Endothelial cell of umbilical vein (primary cell): ENCODE measurements at regions not wholly inside any gene's neighbourhood (a gene's known extent, or its start where the extent isn't known, plus 50 kb on each side); places are given as distances from the start of the nearest gene placed in this dataset.

ENCODE experiments used
- BruUV-seq: library from RNA; stranded (reverse); fragments of 400-500 nt; replicated peaks from 2 replicates; lab custom pipeline; 2021; lab: Mats Ljungman, UMichigan
- CTCF ChIA-PET: fragments of 300-600, 350-600 bp; sonication (Branson Sonifier 250); formaldehyde crosslinking; loops from one replicate; lab custom pipeline; 2021; ENCODE audit warnings: antibody characterized with exemption, inconsistent platforms; lab: Charles Lee
- POLR2A ChIA-PET: fragments of 300-600, 350-600 bp; sonication (Branson Sonifier 250); formaldehyde crosslinking; loops from one replicate; lab custom pipeline; 2021; ENCODE audit warnings: antibody characterized with exemption, inconsistent platforms; lab: Charles Lee
- DNase-seq: peaks from one replicate; pipeline ENCODE4 v3.0.0-alpha.2; 2011; ENCODE audit warnings: low read depth, low spot score
- FAIRE-seq: peaks from 2 replicates; lab custom pipeline; 2011; peaks lifted over from hg19 to GRCh38; lab: Jason Lieb, UNC
- H2AFZ ChIP-seq: 2 replicates; pipeline ENCODE4 v1.6.0; 2012; ENCODE audit warnings: low read depth, low read length, control low read depth, inconsistent platforms
- H3K27ac ChIP-seq: 2 replicates; pipeline ENCODE4 v1.5.1; 2011; ENCODE audit warnings: low read depth, mild to moderate bottlenecking, control low read depth, low read length, moderate library complexity; ENCODE audit not compliant: insufficient read depth
- H3K27me3 ChIP-seq, 2 experiments: 2 replicates each; pipeline versions ENCODE4 v1.6.0 to v1.6.1; 2011; ENCODE audit warnings: low read length in 2 of 2, mixed read lengths in 1 of 2; ENCODE audit not compliant: control insufficient read depth in 2 of 2, insufficient read depth in 2 of 2
- H3K36me3 ChIP-seq, 2 experiments: 2 replicates in 1 of 2; 3 replicates in 1 of 2; pipeline ENCODE4 v1.5.1; 2011; ENCODE audit warnings: low read length in 2 of 2, mild to moderate bottlenecking in 1 of 2, moderate library complexity in 1 of 2; ENCODE audit not compliant: control insufficient read depth in 2 of 2, insufficient read depth in 2 of 2; ENCODE audit errors: extremely low read depth in 1 of 2
- H3K4me1 ChIP-seq: 3 replicates; pipeline ENCODE4 v1.5.1; 2011; ENCODE audit warnings: mild to moderate bottlenecking, low read length; ENCODE audit not compliant: control insufficient read depth, insufficient read depth; ENCODE audit errors: extremely low read depth
- H3K4me2 ChIP-seq: 2 replicates; pipeline ENCODE4 v1.6.1; 2011; ENCODE audit warnings: low read length, control low read depth, mixed read lengths; ENCODE audit not compliant: insufficient read depth
- H3K4me3 ChIP-seq, 3 experiments: fragments of 200-600 bp in 1 of 3; sonication (generic), shearing (Covaris generic) in 1 of 3; replicated peaks in 1 of 3; 2 replicates each; pipeline ENCODE4 v1.5.1; 2011 to 2016; ENCODE audit warnings: control low read depth in 3 of 3, low read length in 3 of 3, mild to moderate bottlenecking in 2 of 3, inconsistent platforms in 1 of 3, low read depth in 1 of 3, moderate library complexity in 1 of 3; ENCODE audit not compliant: insufficient read depth in 1 of 3
- H3K79me2 ChIP-seq: 2 replicates; pipeline ENCODE4 v1.6.0; 2012; ENCODE audit warnings: low read length, inconsistent platforms; ENCODE audit not compliant: control insufficient read depth, insufficient read depth
- H3K9ac ChIP-seq: replicated peaks from 2 replicates; pipeline ENCODE3; 2011; ENCODE audit warnings: low read length, control low read depth; ENCODE audit not compliant: insufficient read depth; ENCODE audit errors: extremely low read depth
- H3K9me1 ChIP-seq: replicated peaks from 3 replicates; pipeline ENCODE4 v1.6.0; 2011; ENCODE audit warnings: mild to moderate bottlenecking, low read length; ENCODE audit not compliant: control insufficient read depth, insufficient read depth; ENCODE audit errors: extremely low read depth
- H3K9me3 ChIP-seq: replicated peaks from 2 replicates; pipeline ENCODE4 v1.5.1; 2012; ENCODE audit warnings: low read length, inconsistent platforms; ENCODE audit not compliant: control insufficient read depth, insufficient read depth
- H4K20me1 ChIP-seq: replicated peaks from 2 replicates; pipeline ENCODE3; 2011; ENCODE audit warnings: mild to moderate bottlenecking, low read length; ENCODE audit not compliant: control insufficient read depth, insufficient read depth; ENCODE audit errors: extremely low read depth
- EZH2 ChIP-seq: IDR thresholded peaks from 2 replicates; pipeline ENCODE4 v1.6.1; 2012; ENCODE audit warnings: borderline replicate concordance, low read depth, mild to moderate bottlenecking, moderate library complexity, low read length, inconsistent platforms; ENCODE audit not compliant: severe bottlenecking
- FOS ChIP-seq: IDR thresholded peaks from 2 replicates; pipeline ENCODE4 v1.6.1; 2011; ENCODE audit warnings: mild to moderate bottlenecking, low read length, moderate library complexity, borderline replicate concordance; ENCODE audit not compliant: insufficient read depth
- GATA2 ChIP-seq: IDR thresholded peaks from 2 replicates; pipeline ENCODE4 v1.7.0; 2011; ENCODE audit warnings: low read depth, mild to moderate bottlenecking, moderate library complexity, mixed read lengths, low read length; ENCODE audit not compliant: insufficient read length, insufficient read depth
- JUN ChIP-seq: IDR thresholded peaks from 2 replicates; pipeline ENCODE4 v1.6.1; 2011; ENCODE audit warnings: borderline replicate concordance, low read depth; ENCODE audit not compliant: insufficient read length, insufficient read depth
- MYC ChIP-seq: IDR thresholded peaks from one replicate; pipeline ENCODE4 v1.6.1; 2011; ENCODE audit warnings: mild to moderate bottlenecking, low read depth, low read length
- POLR2A ChIP-seq: IDR thresholded peaks from 2 replicates; pipeline ENCODE4 v1.6.1; 2012; ENCODE audit warnings: low read depth, mild to moderate bottlenecking, control low read depth, low read length
- POLR2AphosphoS5 ChIP-seq: IDR thresholded peaks from 2 replicates; pipeline ENCODE4 v1.6.1; 2012; ENCODE audit warnings: low read depth, mild to moderate bottlenecking, control low read depth, low read length, moderate library complexity; ENCODE audit not compliant: insufficient read depth
- dilution Hi-C: fragments of 300-500 bp; cut with MboI; formaldehyde crosslinking; loops from one replicate; pipeline ENCODE4 v1.15.0; 2019; ENCODE audit warnings: low sequenced_read_pairs; ENCODE audit not compliant: extremely low pct_ligation_motif_present
- intact Hi-C: fragments of 100-400 bp; cut with micrococcal nuclease; formaldehyde crosslinking; loops from one replicate; pipeline ENCODE4 v1.10.0; 2022
- TF ChIP-seq, protein P1 (sequence below): IDR thresholded peaks from 2 replicates; pipeline ENCODE4 v1.6.1; 2011; ENCODE audit not compliant: insufficient read depth, insufficient read length
- TF ChIP-seq, protein P2 (sequence below), 2 donors: IDR thresholded peaks; 1 replicate in 1 of 2; 2 replicates in 1 of 2; pipeline ENCODE4 v1.5.1; 2011; ENCODE audit warnings: low read length in 2 of 2, mild to moderate bottlenecking in 2 of 2, moderate library complexity in 2 of 2, control low read depth in 1 of 2, inconsistent platforms in 1 of 2, low read depth in 1 of 2; ENCODE audit not compliant: insufficient read depth in 1 of 2; ENCODE audit errors: extremely low read depth in 1 of 2

DNA sequence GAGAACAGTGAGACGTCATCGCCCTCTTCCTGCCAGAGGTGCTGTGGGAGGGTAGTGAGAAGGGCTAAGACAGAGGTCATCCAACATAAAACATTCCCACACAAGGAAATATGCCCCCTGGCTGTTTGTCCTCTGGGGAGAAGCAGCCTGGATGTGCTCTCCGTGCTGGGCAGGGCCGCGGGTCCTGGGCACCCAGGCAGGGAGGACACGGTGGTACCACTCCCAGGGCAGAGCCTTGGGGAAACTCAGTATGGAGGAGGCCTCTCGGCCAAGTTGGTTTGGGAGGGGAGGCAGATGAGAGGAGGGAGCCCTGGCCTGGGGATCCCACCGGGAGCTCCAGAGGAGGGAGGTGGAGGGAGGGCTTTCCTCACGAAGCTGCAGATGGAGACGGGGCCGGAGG, 129.4 kb downstream of the GLRX3 start:
- Histone ChIP-seq H3K9me3 (peaks cover 9% of the 10 kb centered on the region), H2AFZ (no peak overlapping the region), H3K9ac (no peak overlapping the region), H4K20me1 (no peaks in the 10 kb centered on the region), H3K9me1 (no peaks in the 10 kb centered on the region), H3K4me1 (no peaks in the 10 kb centered on the region), H3K36me3 (no peaks in the 10 kb centered on the region), H3K79me2 (no peaks in the 10 kb centered on the region), H3K27ac (no peak overlapping the region), H3K27me3 (no peaks in the 10 kb centered on the region), H3K4me3 (no peak overlapping the region), H3K4me2 (no peak overlapping the region)
- intact Hi-C loops (no loop called here), dilution Hi-C loops (no loop called here)
- DNase-seq (no peak), FAIRE-seq (no peak)
- POLR2A ChIA-PET = no interaction called here
- CTCF ChIA-PET = no interaction called here
- no peak for TF ChIP-seq FOS
- TF ChIP-seq MYC = no peak
- TF ChIP-seq EZH2 = no peak
- no TSS peak for BruUV-seq

DNA sequence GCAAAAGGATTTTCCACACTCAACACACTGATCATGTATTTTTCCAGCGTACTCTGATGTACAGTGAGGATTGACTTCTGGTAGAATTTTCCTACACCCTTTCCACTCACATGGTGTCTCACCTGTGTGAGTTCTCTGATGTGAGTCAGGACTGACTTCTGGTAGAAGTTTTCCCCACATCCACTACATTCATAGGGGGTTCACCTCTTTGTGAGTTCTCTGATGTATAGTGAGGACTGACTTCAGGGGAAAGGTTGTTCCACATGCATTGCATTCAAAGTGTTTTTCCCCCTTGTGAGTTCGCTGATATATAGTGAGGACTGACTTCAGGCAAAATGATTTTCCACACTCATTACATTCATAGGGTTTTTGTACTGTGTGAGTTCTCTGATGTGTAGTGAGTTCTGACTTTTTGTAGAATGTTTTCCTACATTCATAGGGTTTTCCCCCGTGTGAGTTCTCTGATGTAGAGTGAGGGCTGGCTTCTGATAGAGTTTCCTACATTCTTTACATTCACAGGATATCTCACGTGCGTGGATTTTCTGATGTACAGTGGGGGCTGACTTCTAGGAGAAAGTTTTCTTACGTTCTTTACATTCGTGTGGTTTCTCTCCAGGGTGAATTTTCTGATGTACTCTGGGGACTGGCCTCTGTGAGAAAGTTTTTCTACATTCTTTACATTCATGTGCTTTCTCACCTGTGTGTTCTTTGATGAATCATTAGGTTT, 146.5 kb downstream of the GLRX3 start:
- no peak overlapping the region for H3K27ac ChIP-seq
- H3K27me3 ChIP-seq = no peaks in the 10 kb centered on the region
- TF ChIP-seq JUN = no peak
- no peak for TF ChIP-seq POLR2AphosphoS5
- TF ChIP-seq, protein P1, sequence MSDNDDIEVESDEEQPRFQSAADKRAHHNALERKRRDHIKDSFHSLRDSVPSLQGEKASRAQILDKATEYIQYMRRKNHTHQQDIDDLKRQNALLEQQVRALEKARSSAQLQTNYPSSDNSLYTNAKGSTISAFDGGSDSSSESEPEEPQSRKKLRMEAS = no peak
- TF ChIP-seq MYC = no peak
- TF ChIP-seq EZH2 = no peak
- TF ChIP-seq GATA2 = no peak
- no peak for TF ChIP-seq POLR2A
- TF ChIP-seq FOS = no peak
- TF ChIP-seq, protein P2, sequence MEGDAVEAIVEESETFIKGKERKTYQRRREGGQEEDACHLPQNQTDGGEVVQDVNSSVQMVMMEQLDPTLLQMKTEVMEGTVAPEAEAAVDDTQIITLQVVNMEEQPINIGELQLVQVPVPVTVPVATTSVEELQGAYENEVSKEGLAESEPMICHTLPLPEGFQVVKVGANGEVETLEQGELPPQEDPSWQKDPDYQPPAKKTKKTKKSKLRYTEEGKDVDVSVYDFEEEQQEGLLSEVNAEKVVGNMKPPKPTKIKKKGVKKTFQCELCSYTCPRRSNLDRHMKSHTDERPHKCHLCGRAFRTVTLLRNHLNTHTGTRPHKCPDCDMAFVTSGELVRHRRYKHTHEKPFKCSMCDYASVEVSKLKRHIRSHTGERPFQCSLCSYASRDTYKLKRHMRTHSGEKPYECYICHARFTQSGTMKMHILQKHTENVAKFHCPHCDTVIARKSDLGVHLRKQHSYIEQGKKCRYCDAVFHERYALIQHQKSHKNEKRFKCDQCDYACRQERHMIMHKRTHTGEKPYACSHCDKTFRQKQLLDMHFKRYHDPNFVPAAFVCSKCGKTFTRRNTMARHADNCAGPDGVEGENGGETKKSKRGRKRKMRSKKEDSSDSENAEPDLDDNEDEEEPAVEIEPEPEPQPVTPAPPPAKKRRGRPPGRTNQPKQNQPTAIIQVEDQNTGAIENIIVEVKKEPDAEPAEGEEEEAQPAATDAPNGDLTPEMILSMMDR (IDR thresholded peaks at IDR 0.05; ENCODE audit: extremely low read depth in 1 of 2, insufficient read depth in 1 of 2, low read depth in 1 of 2, low read length in 2 of 2) = no peak
- no peaks in the 10 kb centered on the region for H3K36me3 ChIP-seq
- H4K20me1 ChIP-seq = no peaks in the 10 kb centered on the region
- no peak overlapping the region for H3K9ac ChIP-seq
- BruUV-seq = no TSS peak
- POLR2A ChIA-PET = no interaction called here
- dilution Hi-C loops = no loop called here
- H3K4me3 ChIP-seq = no peak overlapping the region
- no peaks in the 10 kb centered on the region for H3K79me2 ChIP-seq
- FAIRE-seq (no peak), DNase-seq (no peak)
- no peak overlapping the region for H2AFZ ChIP-seq
- H3K4me2 ChIP-seq = no peak overlapping the region
- intact Hi-C loops = no loop called here
- CTCF ChIA-PET = no interaction called here
- no peaks in the 10 kb centered on the region for H3K9me1 ChIP-seq
- no peaks in the 10 kb centered on the region for H3K4me1 ChIP-seq
- peaks cover 27% of the 10 kb centered on the region for H3K9me3 ChIP-seq
